Heart left ventricle (tissue), 13 donors: ENCODE measurements at regions not wholly inside any gene's neighbourhood (a gene's known extent, or its start where the extent isn't known, plus 50 kb on each side); places are given as distances from the start of the nearest gene placed in this dataset.
"Not testable (repeated sequence)": the region's sequence is repeated elsewhere in the genome, so short reads cannot be mapped to it uniquely, and the experiment has no call there.

Experiments
- CTCF ChIP-seq, 12 donors: fragments of 200-600 bp; sonication (generic) in 4 of 12; IDR thresholded peaks; one replicate each; pipeline versions ENCODE4 v1.5.0 to v1.8.0; 2018 to 2022; ENCODE audit warnings: antibody characterized with exemption in 12 of 12, mild to moderate bottlenecking in 5 of 12
- POLR2A ChIP-seq, 2 donors: fragments of 450-650 bp; IDR thresholded peaks; one replicate each; pipeline ENCODE4 v1.6.1; 2017; ENCODE audit warnings: antibody characterized with exemption in 2 of 2, mild to moderate bottlenecking in 2 of 2, moderate library complexity in 2 of 2
- donor health status: ischemic (EF 13 %, LVEDD 7.1; RV severe dilation, severe dysfunction).
- donor health status: DM: no; HTN: yes; CAD: no.
- donor health status: DM: no; HTN: no; CAD: no.
- donor health status: ischemic (EF 25% LVEDD 6.9; RV normal size, moderate dysfunction).
- donor health status: ischemic (EF 25% LVEDD 5.7; RV mildly dilated, moderate dysfunction).
- donor health status: ischemic (EF 35%, LVEDD 5.7; RV mildly dilated, moderate dysfunction).
- donor health status: nonischemic (EF 11% LVEDD 7.7; RV severe dilation, severe dysfunction).
- donor health status: DM: yes; HTN: yes; CAD: no.
- donor health status: PGD.
- donor health status: ischemic (EF 29% LVEDD 5.4; RV normal size, mild dysfunction).
- donor health status: nonischemic (EF 23%, LVEDD 6.1; RV moderate dilation, normal function).

- TF ChIP-seq POLR2A, CTCF (IDR thresholded peaks at IDR 0.05): not testable (repeated sequence)
Measured at GRCh38 chr16:10257642-10258251, 75.5 kb upstream of the GRIN2A start.
